Heart left ventricle (tissue), 16 donors: ENCODE measurements at regions not wholly inside any gene's neighbourhood (a gene's known extent, or its start where the extent isn't known, plus 50 kb on each side); places are given as distances from the start of the nearest gene placed in this dataset.

Experiments
- ATAC-seq, 4 donors: fragments of 200-7000 bp; cut with Tn5 transposase; one replicate each; pipeline ENCODE4 v1.9.1; 2020 to 2022; ENCODE audit warnings: moderate library complexity in 4 of 4, mild to moderate bottlenecking in 3 of 4, moderate number of reproducible peaks in 1 of 4
- DNase-seq, 5 donors: peaks; one replicate each; pipeline ENCODE4 v3.0.0-alpha.2; 2020
- H3K27ac ChIP-seq, 12 donors: fragments of 200-600 bp; sonication (generic) in 4 of 12; one replicate each; pipeline versions ENCODE4 v1.5.0 to v1.8.0; 2016 to 2022; ENCODE audit warnings: mild to moderate bottlenecking in 2 of 12
- H3K27me3 ChIP-seq, 9 donors: fragments of 200-600 bp; sonication (generic) in 2 of 9; one replicate each; pipeline versions ENCODE4 v1.5.1 to v1.8.0; 2016 to 2022; ENCODE audit warnings: mild to moderate bottlenecking in 3 of 9
- H3K36me3 ChIP-seq, 9 donors: fragments of 200-600 bp; sonication (generic) in 2 of 9; one replicate each; pipeline versions ENCODE4 v1.5.0 to v1.8.0; 2018 to 2022; ENCODE audit warnings: mild to moderate bottlenecking in 2 of 9
- H3K4me1 ChIP-seq, 12 donors: fragments of 200-600 bp; sonication (generic) in 4 of 12; one replicate each; pipeline versions ENCODE4 v1.5.0 to v1.8.0; 2016 to 2022; ENCODE audit warnings: mild to moderate bottlenecking in 3 of 12
- H3K4me3 ChIP-seq, 12 donors: fragments of 200-600 bp; sonication (generic) in 4 of 12; one replicate each; pipeline versions ENCODE4 v1.5.0 to v1.8.0; 2017 to 2022; ENCODE audit warnings: mild to moderate bottlenecking in 9 of 12, moderate library complexity in 4 of 12
- H3K9me3 ChIP-seq, 12 donors: fragments of 200-600 bp; sonication (generic) in 4 of 12; one replicate each; pipeline versions ENCODE4 v1.5.0 to v1.8.0; 2016 to 2022; ENCODE audit warnings: mild to moderate bottlenecking in 1 of 12
- CTCF ChIP-seq, 12 donors: fragments of 200-600 bp; sonication (generic) in 4 of 12; IDR thresholded peaks; one replicate each; pipeline versions ENCODE4 v1.5.0 to v1.8.0; 2018 to 2022; ENCODE audit warnings: antibody characterized with exemption in 12 of 12, mild to moderate bottlenecking in 5 of 12
- POLR2A ChIP-seq, 2 donors: fragments of 450-650 bp; IDR thresholded peaks; one replicate each; pipeline ENCODE4 v1.6.1; 2017; ENCODE audit warnings: antibody characterized with exemption in 2 of 2, mild to moderate bottlenecking in 2 of 2, moderate library complexity in 2 of 2
- WGBS, 4 donors: extraction: QIAGEN DNeasy Blood & Tissue Kit in 2 of 4; methylation state at CpG; one replicate each; pipeline versions ENCODE4 v1.1.5 to v1.1.7; 2013 to 2018; 5-methylcytosine and 5-hydroxymethylcytosine counted together
- intact Hi-C, 10 donors: fragments of 100-400 bp; cut with DNase I; formaldehyde crosslinking; loops; one replicate each; pipeline versions ENCODE4 v1.11.1 to v1.14.2; 2022
- donor health status: ischemic (EF 13 %, LVEDD 7.1; RV severe dilation, severe dysfunction).
- donor health status: healthy with polysubstance abuse.
- donor health status: DM: no; HTN: yes; CAD: no.
- donor health status: DM: no; HTN: no; CAD: no.
- donor health status: ischemic (EF 25% LVEDD 6.9; RV normal size, moderate dysfunction).
- donor health status: ischemic (EF 25% LVEDD 5.7; RV mildly dilated, moderate dysfunction).
- donor health status: healthy.
- donor health status: DM: yes; HTN: yes; CAD: no.
- donor health status: ischemic (EF 35%, LVEDD 5.7; RV mildly dilated, moderate dysfunction).
- donor health status: nonischemic (EF 11% LVEDD 7.7; RV severe dilation, severe dysfunction).
- donor health status: DM: yes; HTN: yes; CAD: no.
- donor health status: PGD.
- donor health status: ischemic (EF 29% LVEDD 5.4; RV normal size, mild dysfunction).
- donor health status: nonischemic (EF 23%, LVEDD 6.1; RV moderate dilation, normal function).

GRCh38 chr1:218666263-218666662 is 321.1 kb downstream of the TGFB2 start:
- intact Hi-C loops, result no loop called here
- TF ChIP-seq CTCF (IDR thresholded peaks at IDR 0.05), result no peak
- no peak for TF ChIP-seq POLR2A (IDR thresholded peaks at IDR 0.05)

GRCh38 chr1:218667781-218668516 is 322.8 kb downstream of the TGFB2 start:
- Histone ChIP-seq H3K4me1 (peaks cover 0 to 3% (median 0%) of the 10 kb centered on the region in 12 donors), H3K27ac (no peak overlapping the region), H3K36me3 (no peaks in the 10 kb centered on the region), H3K4me3 (no peak overlapping the region), H3K9me3 (peaks cover 0 to 3% (median 0%) of the 10 kb centered on the region in 12 donors), H3K27me3 (no peaks in the 10 kb centered on the region)
- TF ChIP-seq POLR2A (IDR thresholded peaks at IDR 0.05) (no peak), CTCF (IDR thresholded peaks at IDR 0.05) (no peak)
- ATAC-seq (no peak), DNase-seq (no peak)
- WGBS, 4 donors, result 73 to 84% (median 79%) methylated on average over 3 of the region's 3 CpGs
- intact Hi-C loops, result no loop called here

More at GRCh38 chr1:218666263-218666662, 321.1 kb downstream of the TGFB2 start:
- H3K9me3 ChIP-seq, result peaks cover 0 to 3% (median 0%) of the 10 kb centered on the region in 12 donors
- no peak for ATAC-seq
- H3K4me1 ChIP-seq, result peaks cover 0 to 3% (median 0%) of the 10 kb centered on the region in 12 donors
- DNase-seq, result no peak
- no peaks in the 10 kb centered on the region for H3K36me3 ChIP-seq
- no peak overlapping the region for H3K4me3 ChIP-seq
- no peak overlapping the region for H3K27ac ChIP-seq
- no peaks in the 10 kb centered on the region for H3K27me3 ChIP-seq

GRCh38 chr1:218669431-218669830 is 324.3 kb downstream of the TGFB2 start:
- no peaks in the 10 kb centered on the region for H3K27me3 ChIP-seq
- H3K4me1 ChIP-seq, result peaks cover 0 to 8% (median under 1%) of the 10 kb centered on the region in 12 donors
- H3K9me3 ChIP-seq, result peaks cover 0 to 3% (median 0%) of the 10 kb centered on the region in 12 donors
- whole genome bisulfite sequencing, 4 donors, result 95 to 100% (median 98%) methylated on average over 1 of the region's 1 CpG
- no peaks in the 10 kb centered on the region for H3K36me3 ChIP-seq
- ATAC-seq (no peak), DNase-seq (no peak)
- no peak overlapping the region for H3K27ac ChIP-seq
- intact Hi-C loops, result no loop called here
- no peak for TF ChIP-seq POLR2A (IDR thresholded peaks at IDR 0.05)
- no peak for TF ChIP-seq CTCF (IDR thresholded peaks at IDR 0.05)
- no peak overlapping the region for H3K4me3 ChIP-seq

GRCh38 chr1:218670875-218671274 is 325.7 kb downstream of the TGFB2 start:
- H3K4me1 ChIP-seq, result peaks cover 0 to 10% (median 0%) of the 10 kb centered on the region in 12 donors
- ATAC-seq, result no peak
- DNase-seq, result no peak
- WGBS, 4 donors, result 90 to 98% (median 95%) methylated on average over 1 of the region's 1 CpG
- no peaks in the 10 kb centered on the region for H3K27me3 ChIP-seq
- no peak overlapping the region for H3K4me3 ChIP-seq
- no peak for TF ChIP-seq CTCF (IDR thresholded peaks at IDR 0.05)
- H3K27ac ChIP-seq, result no peak overlapping the region
- intact Hi-C loops, result no loop called here
- H3K9me3 ChIP-seq, result peaks cover 0 to 3% (median 0%) of the 10 kb centered on the region in 12 donors
- H3K36me3 ChIP-seq, result no peaks in the 10 kb centered on the region
